ENCODE measurements at regions not wholly inside any gene's neighbourhood (a gene's known extent, or its start where the extent isn't known, plus 50 kb on each side); places are given as distances from the start of the nearest gene placed in this dataset.

GRCh38 chr5:30765227-30765626 lies 428.3 kb upstream of the CDH6 start:
- Histone ChIP-seq H4K8ac (replicated peaks; ENCODE audit: insufficient read length, low read depth, low read length) (no peak overlapping the region), H3K9me3 (ENCODE audit: control insufficient read depth, low read depth, low read length) (no peaks in the 10 kb centered on the region), H3K27ac (ENCODE audit: insufficient read length, low read depth, low read length) (no peak overlapping the region), H3T11ph (ENCODE audit: low read length) (no peak overlapping the region), H3K56ac (ENCODE audit: insufficient read length, low read depth, low read length) (no peak overlapping the region), H3K27me3 (ENCODE audit: insufficient read depth, low read length) (no peaks in the 10 kb centered on the region), H2BK20ac (ENCODE audit: low read depth, low read length, poor library complexity, severe bottlenecking) (no peak overlapping the region), H2BK5ac (ENCODE audit: insufficient read length, low read length) (no peak overlapping the region), H2BK15ac (ENCODE audit: low read depth, low read length) (no peak overlapping the region), H3K79me2 (ENCODE audit: insufficient read depth, low read length) (no peaks in the 10 kb centered on the region), H3K4me1 (ENCODE audit: insufficient read depth, low read length) (no peaks in the 10 kb centered on the region), H3K23ac (ENCODE audit: insufficient read length, low read depth, low read length) (no peak overlapping the region), H2BK12ac (ENCODE audit: insufficient read length, low read depth, low read length) (no peak overlapping the region), H3K79me1 (ENCODE audit: insufficient read depth, low read depth, low read length, poor library complexity, severe bottlenecking) (no peaks in the 10 kb centered on the region), H2AFZ (ENCODE audit: low read length) (no peak overlapping the region), H3K9ac (ENCODE audit: extremely low read depth, insufficient read length, low read length) (no peak overlapping the region), H3K14ac (ENCODE audit: insufficient read depth, low read length) (no peak overlapping the region), H4K91ac (ENCODE audit: insufficient read length, low read depth, low read length) (no peak overlapping the region), H2AK5ac (ENCODE audit: insufficient read length, low read length) (no peak overlapping the region), H4K20me1 (ENCODE audit: control insufficient read depth, insufficient read depth, insufficient read length) (no peaks in the 10 kb centered on the region), H3K18ac (ENCODE audit: insufficient read length, low read depth, low read length) (no peak overlapping the region), H3K4me2 (ENCODE audit: insufficient read depth, insufficient read length, low read length) (no peak overlapping the region), H3K4ac (ENCODE audit: low read depth, low read length) (no peak overlapping the region), H2BK120ac (ENCODE audit: low read depth, low read length, poor library complexity, severe bottlenecking) (no peak overlapping the region), H3K23me2 (ENCODE audit: insufficient read length, low read depth, low read length, poor library complexity, severe bottlenecking) (no peaks in the 10 kb centered on the region), H4K5ac (ENCODE audit: insufficient read length, low read depth, low read length) (no peak overlapping the region)
- Mint-ChIP-seq H3K9me3 (no peaks in the 10 kb centered on the region), H3K27me3 (ENCODE audit: low read depth) (no peaks in the 10 kb centered on the region), H3K4me3 (no peak overlapping the region), H3K4me1 (peaks cover 6 to 11% of the 10 kb centered on the region in 2 experiments), H3K27ac (no peak overlapping the region; a peak in 1 of 7 replicates), H3K36me3 (ENCODE audit: insufficient read depth in 1 of 3, low read depth in 3 of 3) (peaks cover 0 to 3% (median 0%) of the 10 kb centered on the region in 3 experiments; a peak in 1 of 7 replicates)
- no peak for DNase-seq
- TF ChIP-seq, protein P1, sequence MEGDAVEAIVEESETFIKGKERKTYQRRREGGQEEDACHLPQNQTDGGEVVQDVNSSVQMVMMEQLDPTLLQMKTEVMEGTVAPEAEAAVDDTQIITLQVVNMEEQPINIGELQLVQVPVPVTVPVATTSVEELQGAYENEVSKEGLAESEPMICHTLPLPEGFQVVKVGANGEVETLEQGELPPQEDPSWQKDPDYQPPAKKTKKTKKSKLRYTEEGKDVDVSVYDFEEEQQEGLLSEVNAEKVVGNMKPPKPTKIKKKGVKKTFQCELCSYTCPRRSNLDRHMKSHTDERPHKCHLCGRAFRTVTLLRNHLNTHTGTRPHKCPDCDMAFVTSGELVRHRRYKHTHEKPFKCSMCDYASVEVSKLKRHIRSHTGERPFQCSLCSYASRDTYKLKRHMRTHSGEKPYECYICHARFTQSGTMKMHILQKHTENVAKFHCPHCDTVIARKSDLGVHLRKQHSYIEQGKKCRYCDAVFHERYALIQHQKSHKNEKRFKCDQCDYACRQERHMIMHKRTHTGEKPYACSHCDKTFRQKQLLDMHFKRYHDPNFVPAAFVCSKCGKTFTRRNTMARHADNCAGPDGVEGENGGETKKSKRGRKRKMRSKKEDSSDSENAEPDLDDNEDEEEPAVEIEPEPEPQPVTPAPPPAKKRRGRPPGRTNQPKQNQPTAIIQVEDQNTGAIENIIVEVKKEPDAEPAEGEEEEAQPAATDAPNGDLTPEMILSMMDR (conservative IDR thresholded peaks at IDR 0.05) = no peak
- no CpG with 5 or more reads among the region's 2 CpGs for WGBS (ENCODE audit: extremely low coverage, insufficient read length, low lambda C conversion rate)

Measured in H9 (cell line).